Tibial nerve (tissue), 4 donors: ENCODE measurements at regions not wholly inside any gene's neighbourhood (a gene's known extent, or its start where the extent isn't known, plus 50 kb on each side); places are given as distances from the start of the nearest gene placed in this dataset.

Source experiments
- EP300 ChIP-seq, 2 donors: sonication (generic); formaldehyde crosslinking; IDR thresholded peaks; one replicate each; pipeline ENCODE4 v1.6.1; 2017; ENCODE audit warnings: antibody characterized with exemption in 2 of 2, mild to moderate bottlenecking in 1 of 2
- POLR2A ChIP-seq, 2 donors: fragments of 450-650 bp; IDR thresholded peaks; one replicate each; pipeline ENCODE4 v1.6.1; 2017; ENCODE audit warnings: antibody characterized with exemption in 2 of 2, mild to moderate bottlenecking in 2 of 2, moderate library complexity in 2 of 2
- TF ChIP-seq, protein P1 (sequence below), 5 experiments: fragments of 200-600 bp in 3 of 5; fragments of 450-650 bp in 2 of 5; sonication (generic) in 3 of 5; IDR thresholded peaks; one replicate each; pipeline ENCODE4 v1.5.1; 2016 to 2019; ENCODE audit warnings: antibody characterized with exemption in 5 of 5, mild to moderate bottlenecking in 3 of 5, moderate library complexity in 2 of 5

DNA sequence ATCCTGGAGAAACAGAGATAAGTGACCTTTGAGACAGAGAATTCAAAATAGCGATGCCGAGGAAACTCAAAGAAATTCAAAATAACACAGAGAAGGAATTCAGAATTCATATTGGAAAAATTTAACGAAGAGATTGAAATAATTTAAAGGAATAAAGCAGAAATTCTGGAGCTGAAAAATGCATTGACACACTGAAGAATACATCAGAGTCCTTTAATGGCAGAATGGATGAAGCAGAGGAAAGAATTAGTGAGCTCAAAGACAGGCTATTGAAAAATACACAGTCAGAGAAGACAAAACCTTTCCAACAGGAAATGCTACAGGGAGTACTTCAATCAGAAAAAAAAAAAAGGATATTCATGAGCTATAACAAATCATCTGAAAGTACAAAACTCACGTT lies 185.8 kb downstream of the PARM1 start:
- TF ChIP-seq, protein P1, sequence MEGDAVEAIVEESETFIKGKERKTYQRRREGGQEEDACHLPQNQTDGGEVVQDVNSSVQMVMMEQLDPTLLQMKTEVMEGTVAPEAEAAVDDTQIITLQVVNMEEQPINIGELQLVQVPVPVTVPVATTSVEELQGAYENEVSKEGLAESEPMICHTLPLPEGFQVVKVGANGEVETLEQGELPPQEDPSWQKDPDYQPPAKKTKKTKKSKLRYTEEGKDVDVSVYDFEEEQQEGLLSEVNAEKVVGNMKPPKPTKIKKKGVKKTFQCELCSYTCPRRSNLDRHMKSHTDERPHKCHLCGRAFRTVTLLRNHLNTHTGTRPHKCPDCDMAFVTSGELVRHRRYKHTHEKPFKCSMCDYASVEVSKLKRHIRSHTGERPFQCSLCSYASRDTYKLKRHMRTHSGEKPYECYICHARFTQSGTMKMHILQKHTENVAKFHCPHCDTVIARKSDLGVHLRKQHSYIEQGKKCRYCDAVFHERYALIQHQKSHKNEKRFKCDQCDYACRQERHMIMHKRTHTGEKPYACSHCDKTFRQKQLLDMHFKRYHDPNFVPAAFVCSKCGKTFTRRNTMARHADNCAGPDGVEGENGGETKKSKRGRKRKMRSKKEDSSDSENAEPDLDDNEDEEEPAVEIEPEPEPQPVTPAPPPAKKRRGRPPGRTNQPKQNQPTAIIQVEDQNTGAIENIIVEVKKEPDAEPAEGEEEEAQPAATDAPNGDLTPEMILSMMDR (IDR thresholded peaks at IDR 0.05) = no peak
- TF ChIP-seq POLR2A (IDR thresholded peaks at IDR 0.05) (no peak), EP300 (IDR thresholded peaks at IDR 0.05) (no peak)
